ENCODE measurements at regions not wholly inside any gene's neighbourhood (a gene's known extent, or its start where the extent isn't known, plus 50 kb on each side); places are given as distances from the start of the nearest gene placed in this dataset.
A peak's percentile ranks its signal among the peaks of the same experiment; 100 is the strongest.

GRCh38 chr17:64781810-64782555 lies 119.9 kb upstream of the SMURF2 start:
- WGBS, 2 donors: 75 to 78% methylated on average over 17 of the region's 17 CpGs
- no peak for DNase-seq
- peak overlapping the region in 9 of 10 donors; percentile 71 to 92 (median 74) for H3K27ac ChIP-seq
- no peak for ATAC-seq
- no peaks in the 10 kb centered on the region for H3K9me3 ChIP-seq
- TF ChIP-seq, protein P1, sequence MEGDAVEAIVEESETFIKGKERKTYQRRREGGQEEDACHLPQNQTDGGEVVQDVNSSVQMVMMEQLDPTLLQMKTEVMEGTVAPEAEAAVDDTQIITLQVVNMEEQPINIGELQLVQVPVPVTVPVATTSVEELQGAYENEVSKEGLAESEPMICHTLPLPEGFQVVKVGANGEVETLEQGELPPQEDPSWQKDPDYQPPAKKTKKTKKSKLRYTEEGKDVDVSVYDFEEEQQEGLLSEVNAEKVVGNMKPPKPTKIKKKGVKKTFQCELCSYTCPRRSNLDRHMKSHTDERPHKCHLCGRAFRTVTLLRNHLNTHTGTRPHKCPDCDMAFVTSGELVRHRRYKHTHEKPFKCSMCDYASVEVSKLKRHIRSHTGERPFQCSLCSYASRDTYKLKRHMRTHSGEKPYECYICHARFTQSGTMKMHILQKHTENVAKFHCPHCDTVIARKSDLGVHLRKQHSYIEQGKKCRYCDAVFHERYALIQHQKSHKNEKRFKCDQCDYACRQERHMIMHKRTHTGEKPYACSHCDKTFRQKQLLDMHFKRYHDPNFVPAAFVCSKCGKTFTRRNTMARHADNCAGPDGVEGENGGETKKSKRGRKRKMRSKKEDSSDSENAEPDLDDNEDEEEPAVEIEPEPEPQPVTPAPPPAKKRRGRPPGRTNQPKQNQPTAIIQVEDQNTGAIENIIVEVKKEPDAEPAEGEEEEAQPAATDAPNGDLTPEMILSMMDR (IDR thresholded peaks at IDR 0.05): no peak
- H3K4me1 ChIP-seq: peaks cover 28 to 56% (median 49%) of the 10 kb centered on the region in 9 donors
- peaks cover 0 to 40% (median 29%) of the 10 kb centered on the region in 9 donors for H3K36me3 ChIP-seq
- H3K4me3 ChIP-seq: peak overlapping the region in 9 of 10 donors; percentile 52 to 70 (median 64)
- H3K27me3 ChIP-seq: peaks cover 0 to 69% (median 36%) of the 10 kb centered on the region in 7 donors
- intact Hi-C loops (cut with DNase I): no loop called here

DNA sequence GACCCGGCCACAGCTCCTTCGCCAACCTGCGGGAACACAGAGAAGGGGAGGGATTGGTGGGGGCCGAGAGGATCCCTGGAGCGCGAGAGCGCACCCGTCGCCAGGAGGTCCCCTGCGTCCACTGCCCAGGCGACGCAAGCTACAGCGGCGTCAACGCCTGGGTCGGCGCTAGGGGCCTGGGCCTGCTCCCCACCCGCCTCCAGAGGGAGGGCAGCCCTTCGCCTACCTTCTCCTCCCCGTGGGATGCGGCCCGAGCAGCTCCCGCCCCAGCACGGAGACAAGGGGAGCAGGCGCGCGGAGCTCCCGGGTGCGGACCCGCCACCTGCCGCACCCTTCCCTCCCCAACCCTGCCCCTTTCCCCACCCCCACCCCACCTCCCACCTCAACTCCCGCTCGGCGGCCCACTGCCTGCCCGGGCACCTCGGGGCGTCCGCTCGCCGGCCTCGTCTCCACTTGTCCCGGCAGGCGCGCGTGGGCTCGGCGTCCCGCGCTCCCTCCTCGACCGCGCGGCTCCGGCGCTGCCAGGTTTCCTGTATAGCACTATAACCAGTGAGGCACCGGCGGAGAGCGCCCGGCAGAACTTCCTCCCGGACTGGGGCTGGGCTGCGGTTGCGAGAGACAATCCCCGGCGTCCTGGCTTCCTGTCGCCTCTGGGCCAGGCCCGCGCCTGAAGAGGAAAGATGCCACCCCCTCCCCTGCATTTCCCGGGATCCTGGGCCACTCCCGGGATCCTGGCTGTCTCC lies 119.1 kb upstream of the SMURF2 start:
- DNase-seq (peak; percentile 74 to 76), ATAC-seq (peak; percentile 39 to 55 (median 50))
- 1% methylated on average over 65 to 69 of the region's 69 CpGs for WGBS, 2 donors
- H3K27ac ChIP-seq: peak overlapping the region in 9 of 10 donors; percentile 71 to 92 (median 74)
- TF ChIP-seq, protein P1 (IDR thresholded peaks at IDR 0.05): no peak
- peak overlapping the region; percentile 41 to 70 (median 64) for H3K4me3 ChIP-seq
- peaks cover 31 to 63% (median 52%) of the 10 kb centered on the region in 9 donors for H3K4me1 ChIP-seq
- intact Hi-C loops (cut with DNase I): no loop called here
- H3K36me3 ChIP-seq: peaks cover 0 to 32% (median 21%) of the 10 kb centered on the region in 9 donors
- no peaks in the 10 kb centered on the region for H3K9me3 ChIP-seq
- peaks cover 0 to 69% (median 36%) of the 10 kb centered on the region in 7 donors for H3K27me3 ChIP-seq

DNA sequence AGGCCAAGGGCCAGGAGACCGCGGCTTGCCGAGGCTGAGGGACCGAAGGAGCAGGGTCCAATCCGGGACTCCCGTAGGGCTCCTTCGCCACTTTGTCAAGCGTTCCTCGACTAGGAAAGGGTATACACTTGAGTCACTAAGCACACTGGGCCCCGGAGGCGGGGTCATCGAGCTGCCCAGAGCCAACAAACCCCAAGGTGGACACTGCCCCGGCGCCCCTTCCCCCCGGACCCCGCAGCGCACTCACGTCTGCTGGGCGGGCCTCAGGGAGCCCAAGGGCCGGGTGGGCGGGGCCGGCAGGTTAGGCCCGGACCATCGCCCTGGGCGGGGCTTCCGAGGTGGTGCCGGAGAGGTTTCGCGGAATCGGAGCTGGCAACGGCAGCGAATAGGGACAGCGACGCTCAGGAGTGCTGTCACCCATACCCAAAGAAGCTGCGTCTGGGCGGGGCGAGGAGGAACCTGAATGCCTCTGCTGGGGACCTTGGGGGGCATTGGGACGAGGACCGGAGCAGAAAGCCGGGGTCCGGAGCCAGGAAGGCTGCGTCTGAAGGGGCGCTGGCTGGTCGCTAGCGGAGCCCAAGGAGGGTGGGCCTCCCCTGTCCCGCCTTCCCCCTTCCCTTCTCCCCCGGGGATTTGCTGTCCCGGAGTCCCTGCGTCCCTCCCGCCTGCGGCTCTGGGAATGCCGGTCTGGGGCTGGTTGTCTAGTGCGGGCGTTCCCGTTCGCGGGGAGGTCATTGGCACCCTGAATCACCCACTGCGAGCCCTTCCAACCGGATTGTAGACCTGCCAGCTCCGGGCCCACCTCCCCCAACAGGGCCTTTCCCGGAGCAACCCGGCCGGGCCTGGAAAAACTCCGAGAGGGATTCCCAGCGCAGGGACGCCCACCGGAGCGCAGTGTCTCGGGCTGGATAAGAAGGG lies 118.2 kb upstream of the SMURF2 start:
- ATAC-seq (peak in 5 of 8 donors; percentile 3 to 16 (median 9)), DNase-seq (peak; percentile 44 to 57)
- Histone ChIP-seq H3K27me3 (peaks cover 0 to 63% (median 36%) of the 10 kb centered on the region in 7 donors), H3K4me1 (peaks cover 31 to 66% (median 52%) of the 10 kb centered on the region in 9 donors), H3K4me3 (peak overlapping the region; percentile 41 to 70 (median 64)), H3K27ac (peak overlapping the region in 9 of 10 donors; percentile 71 to 92 (median 74)), H3K36me3 (peaks cover 0 to 24% (median 14%) of the 10 kb centered on the region in 9 donors), H3K9me3 (no peaks in the 10 kb centered on the region)
- intact Hi-C loops (cut with DNase I): no loop called here
- TF ChIP-seq, protein P1 (IDR thresholded peaks at IDR 0.05): no peak
- 2% methylated on average over 68 to 69 of the region's 69 CpGs for WGBS, 2 donors
